ENCODE measurements at regions not wholly inside any gene's neighbourhood (a gene's known extent, or its start where the extent isn't known, plus 50 kb on each side); places are given as distances from the start of the nearest gene placed in this dataset.

DNA sequence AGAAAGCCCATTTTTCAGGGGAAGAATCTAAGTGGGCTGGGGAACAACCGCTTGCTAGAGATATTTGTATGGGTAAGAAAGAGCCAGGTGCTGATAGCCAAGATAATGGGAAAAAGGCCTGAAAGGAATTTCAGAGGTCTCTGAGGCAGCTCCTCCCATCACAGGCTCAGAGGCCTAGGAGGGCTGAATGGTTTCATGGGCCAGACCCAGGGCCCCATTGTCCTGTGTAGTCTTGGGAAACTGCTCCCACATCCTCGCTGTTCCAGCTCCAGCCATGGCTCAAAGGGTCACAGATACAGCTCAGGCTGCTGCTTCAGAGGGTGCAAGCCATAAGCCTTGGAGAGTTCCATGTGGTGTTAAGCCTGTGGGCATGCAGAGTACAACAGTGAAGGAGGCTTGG lies 73.2 kb upstream of the ARHGAP20 start:
- TF ChIP-seq, protein P1, sequence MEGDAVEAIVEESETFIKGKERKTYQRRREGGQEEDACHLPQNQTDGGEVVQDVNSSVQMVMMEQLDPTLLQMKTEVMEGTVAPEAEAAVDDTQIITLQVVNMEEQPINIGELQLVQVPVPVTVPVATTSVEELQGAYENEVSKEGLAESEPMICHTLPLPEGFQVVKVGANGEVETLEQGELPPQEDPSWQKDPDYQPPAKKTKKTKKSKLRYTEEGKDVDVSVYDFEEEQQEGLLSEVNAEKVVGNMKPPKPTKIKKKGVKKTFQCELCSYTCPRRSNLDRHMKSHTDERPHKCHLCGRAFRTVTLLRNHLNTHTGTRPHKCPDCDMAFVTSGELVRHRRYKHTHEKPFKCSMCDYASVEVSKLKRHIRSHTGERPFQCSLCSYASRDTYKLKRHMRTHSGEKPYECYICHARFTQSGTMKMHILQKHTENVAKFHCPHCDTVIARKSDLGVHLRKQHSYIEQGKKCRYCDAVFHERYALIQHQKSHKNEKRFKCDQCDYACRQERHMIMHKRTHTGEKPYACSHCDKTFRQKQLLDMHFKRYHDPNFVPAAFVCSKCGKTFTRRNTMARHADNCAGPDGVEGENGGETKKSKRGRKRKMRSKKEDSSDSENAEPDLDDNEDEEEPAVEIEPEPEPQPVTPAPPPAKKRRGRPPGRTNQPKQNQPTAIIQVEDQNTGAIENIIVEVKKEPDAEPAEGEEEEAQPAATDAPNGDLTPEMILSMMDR (IDR thresholded peaks at IDR 0.05; ENCODE audit: extremely low read depth, insufficient read depth, missing control alignments) = no peak
- no peak for DNase-seq (ENCODE audit: low spot score)
- in situ Hi-C loops (cut with MboI; ENCODE audit: low pct_unique_long_range_greater_than_20kb, low sequenced_read_pairs, unreplicated experiment) = no loop called here

- in situ Hi-C loops (cut with MboI; ENCODE audit: low pct_unique_long_range_greater_than_20kb, low sequenced_read_pairs, unreplicated experiment) = no loop called here
- no peak for DNase-seq (ENCODE audit: low spot score)
- TF ChIP-seq, protein P1 (IDR thresholded peaks at IDR 0.05; ENCODE audit: extremely low read depth, insufficient read depth, missing control alignments) = no peak
Measured at GRCh38 chr11:110782616-110783015, 70.4 kb upstream of the ARHGAP20 start.

- no peak for DNase-seq (ENCODE audit: low spot score)
- TF ChIP-seq, protein P1 (IDR thresholded peaks at IDR 0.05; ENCODE audit: extremely low read depth, insufficient read depth, missing control alignments) = no peak
- in situ Hi-C loops (cut with MboI; ENCODE audit: low pct_unique_long_range_greater_than_20kb, low sequenced_read_pairs, unreplicated experiment) = no loop called here
Measured at GRCh38 chr11:110779108-110779507, 66.9 kb upstream of the ARHGAP20 start.

DNA sequence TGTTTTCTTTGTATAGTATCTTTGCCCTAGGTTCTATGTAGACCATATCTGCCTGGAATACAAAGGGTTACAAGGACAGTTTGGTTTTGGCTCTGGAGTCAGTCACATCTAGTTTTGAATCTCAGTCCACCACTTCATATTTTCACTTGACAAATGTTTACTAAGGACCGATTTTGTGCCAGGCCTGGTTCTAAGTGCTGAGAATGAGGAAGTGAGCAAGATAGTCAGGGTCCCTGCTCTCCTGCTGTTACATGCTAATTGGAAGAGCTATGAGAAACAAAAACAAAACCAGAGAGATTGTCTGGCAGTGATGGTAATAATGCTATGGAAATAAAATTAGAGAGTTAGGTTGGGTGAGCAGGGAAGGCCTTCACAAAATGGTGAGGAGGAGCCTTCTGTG lies 66.1 kb upstream of the ARHGAP20 start:
- no peak for DNase-seq (ENCODE audit: low spot score)
- in situ Hi-C loops (cut with MboI; ENCODE audit: low pct_unique_long_range_greater_than_20kb, low sequenced_read_pairs, unreplicated experiment) = no loop called here
- TF ChIP-seq, protein P1 (IDR thresholded peaks at IDR 0.05; ENCODE audit: extremely low read depth, insufficient read depth, missing control alignments) = no peak

GRCh38 chr11:110777775-110778174 lies 65.5 kb upstream of the ARHGAP20 start:
- in situ Hi-C loops (cut with MboI; ENCODE audit: low pct_unique_long_range_greater_than_20kb, low sequenced_read_pairs, unreplicated experiment) = no loop called here
- TF ChIP-seq, protein P1 (IDR thresholded peaks at IDR 0.05; ENCODE audit: extremely low read depth, insufficient read depth, missing control alignments) = no peak
- DNase-seq (ENCODE audit: low spot score) = no peak

DNA sequence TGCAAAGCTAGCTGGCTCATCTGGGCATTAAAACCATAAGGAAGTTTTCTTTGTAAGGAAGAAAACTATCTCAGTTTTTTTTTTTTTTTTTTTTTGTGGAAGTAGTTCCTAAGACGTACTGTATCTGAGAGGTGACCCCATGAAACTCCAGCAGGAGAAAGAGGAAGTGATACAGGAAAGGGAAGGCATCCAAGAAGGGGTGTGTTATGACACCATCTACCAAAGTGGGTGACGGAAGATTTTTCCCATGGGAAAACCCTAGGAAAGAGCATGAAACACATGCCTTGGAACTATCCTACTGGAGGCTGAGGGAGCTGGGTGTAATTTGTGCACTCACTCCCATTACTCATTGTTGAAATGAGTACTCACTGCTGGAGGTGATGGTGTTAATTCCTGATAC lies 63.8 kb upstream of the ARHGAP20 start:
- in situ Hi-C loops (cut with MboI; ENCODE audit: low pct_unique_long_range_greater_than_20kb, low sequenced_read_pairs, unreplicated experiment) = no loop called here
- DNase-seq (ENCODE audit: low spot score) = no peak
- TF ChIP-seq, protein P1 (IDR thresholded peaks at IDR 0.05; ENCODE audit: extremely low read depth, insufficient read depth, missing control alignments) = no peak
